A549 (cell line): ENCODE measurements at regions not wholly inside any gene's neighbourhood (a gene's known extent, or its start where the extent isn't known, plus 50 kb on each side); places are given as distances from the start of the nearest gene placed in this dataset.

Experiments used
- ATAC-seq, 2 experiments: fragments of 200-7000 bp in 1 of 2; fragments of >200 bp in 1 of 2; cut with Nextera tagmentation in 1 of 2; cut with Tn5 transposase in 1 of 2; 3 replicates each; pipeline versions ENCODE4 v1.8.0 to v1.9.1; 2018 to 2020; ENCODE audit warnings: mild to moderate bottlenecking in 1 of 2, moderate library complexity in 1 of 2
- CTCF ChIA-PET: fragments of 300-600 bp; sonication (Branson Sonifier 250); formaldehyde crosslinking; extraction: SDS; loops from one replicate; lab custom pipeline; 2021; ENCODE audit warnings: antibody characterized with exemption, inconsistent platforms; lab: Yijun Ruan, JAX
- POLR2A ChIA-PET: fragments of 350-600 bp; formaldehyde crosslinking; extraction: SDS; loops from one replicate; lab custom pipeline; 2021; ENCODE audit warnings: antibody characterized with exemption, inconsistent platforms; lab: Yijun Ruan, JAX
- DNase-seq, 2 experiments: peaks; one replicate each; pipeline versions ENCODE4 v3.0.0 to v3.0.0-alpha.2; 2011 to 2016; ENCODE audit warnings: low read depth in 1 of 2, low spot score in 1 of 2
- FAIRE-seq: peaks from 2 replicates; lab custom pipeline; 2011; peaks lifted over from hg19 to GRCh38; lab: Jason Lieb, UNC
- H3K27ac ChIP-seq, 2 experiments: fragments of >200 bp; sonication (Bioruptor Twin); formaldehyde crosslinking; 3 replicates each; pipeline ENCODE4 v1.5.1; 2016 to 2017
- H3K4me1 ChIP-seq: fragments of >200 bp; sonication (Bioruptor Twin); formaldehyde crosslinking; 3 replicates; pipeline ENCODE4 v1.6.1; 2016
- H3K4me2 ChIP-seq: fragments of >200 bp; sonication (Bioruptor Twin); formaldehyde crosslinking; 3 replicates; pipeline ENCODE4 v1.6.1; 2016
- H3K4me3 ChIP-seq: fragments of >200 bp; sonication (Bioruptor Twin); formaldehyde crosslinking; 3 replicates; pipeline ENCODE4 v1.5.1; 2016
- H3K9me3 ChIP-seq: fragments of >200 bp; sonication (Bioruptor Twin); formaldehyde crosslinking; 3 replicates; pipeline ENCODE4 v1.6.1; 2016
- CEBPB ChIP-seq, 2 experiments: fragments of >200 bp in 1 of 2; sonication (Bioruptor Twin) in 1 of 2; formaldehyde crosslinking in 1 of 2; IDR thresholded peaks; 2 replicates each; pipeline ENCODE4 v1.6.1; 2012 to 2016
- CHD2 ChIP-seq: fragments of 150-350 bp; IDR thresholded peaks from 2 replicates; pipeline ENCODE4 v1.6.1; 2014; ENCODE audit warnings: low read length; ENCODE audit not compliant: partially characterized antibody
- EHF ChIP-seq: fragments of 250-450 bp; sonication (Bioruptor Pico); IDR thresholded peaks from 2 replicates; pipeline ENCODE4 v1.5.0; 2020; ENCODE audit warnings: mild to moderate bottlenecking
- EHMT2 ChIP-seq: fragments of 200-600 bp; sonication (generic); IDR thresholded peaks from 2 replicates; pipeline ENCODE4 v1.6.1; 2016; ENCODE audit warnings: antibody characterized with exemption, low read depth, mild to moderate bottlenecking, moderate library complexity
- EP300 ChIP-seq, 2 experiments: fragments of >200 bp; sonication (Bioruptor Twin); formaldehyde crosslinking; IDR thresholded peaks; 2 replicates in 1 of 2; 3 replicates in 1 of 2; pipeline ENCODE4 v1.6.1; 2016 to 2017
- ESRRA ChIP-seq: fragments of 150-350 bp; IDR thresholded peaks from 2 replicates; pipeline ENCODE4 v1.6.1; 2014; ENCODE audit warnings: mild to moderate bottlenecking, low read length, borderline replicate concordance
- HEYL ChIP-seq: fragments of 250-450 bp; sonication (Bioruptor Pico); IDR thresholded peaks from 2 replicates; pipeline ENCODE4 v1.8.0; 2021; ENCODE audit warnings: mild to moderate bottlenecking, moderate library complexity
- HOXB13 ChIP-seq: fragments of 250-450 bp; sonication (Bioruptor Pico); IDR thresholded peaks from 2 replicates; pipeline ENCODE4 v1.5.0; 2020; ENCODE audit warnings: low read depth, mild to moderate bottlenecking, moderate library complexity
- JUN ChIP-seq, 2 experiments: fragments of >200 bp; sonication (Bioruptor Twin); formaldehyde crosslinking; IDR thresholded peaks; 2 replicates in 1 of 2; 3 replicates in 1 of 2; pipeline ENCODE4 v1.6.1; 2016 to 2017
- JUNB ChIP-seq: fragments of >200 bp; sonication (Bioruptor Twin); formaldehyde crosslinking; IDR thresholded peaks from 2 replicates; pipeline ENCODE4 v1.6.1; 2016
- MAFK ChIP-seq: fragments of 450-650 bp; IDR thresholded peaks from 2 replicates; pipeline ENCODE4 v1.6.1; 2014; ENCODE audit not compliant: partially characterized antibody
- MAZ ChIP-seq: fragments of 150-350 bp; IDR thresholded peaks from 2 replicates; pipeline ENCODE4 v1.6.1; 2014; ENCODE audit warnings: antibody characterized with exemption, low read depth, low read length, borderline replicate concordance
- MYC ChIP-seq: IDR thresholded peaks from 2 replicates; pipeline ENCODE4 v1.6.1; 2012; ENCODE audit warnings: mild to moderate bottlenecking, inconsistent platforms, low read length, improper control_type of control experiment, borderline replicate concordance
- NFE2L2 ChIP-seq: fragments of 150-350 bp; conservative IDR thresholded peaks from 2 replicates; pipeline ENCODE4 v1.6.1; 2014; ENCODE audit warnings: low read length
- POLR2A ChIP-seq: IDR thresholded peaks from 2 replicates; pipeline ENCODE4 v1.6.1; 2012; ENCODE audit warnings: mild to moderate bottlenecking, low read length
- POLR2AphosphoS2 ChIP-seq: conservative IDR thresholded peaks from 2 replicates; pipeline ENCODE4 v1.6.1; 2012; ENCODE audit warnings: low read length, improper control_type of control experiment, inconsistent platforms
- RAD21 ChIP-seq, 2 experiments: fragments of >200 bp in 1 of 2; sonication (Bioruptor Twin) in 1 of 2; formaldehyde crosslinking in 1 of 2; IDR thresholded peaks in 1 of 2; conservative IDR thresholded peaks in 1 of 2; 2 replicates in 1 of 2; 3 replicates in 1 of 2; pipeline ENCODE4 v1.6.1; 2012 to 2018; ENCODE audit warnings: inconsistent platforms in 1 of 2
- SREBF2 ChIP-seq: fragments of 450-650 bp; IDR thresholded peaks from 2 replicates; pipeline ENCODE4 v1.6.1; 2014; ENCODE audit warnings: mild to moderate bottlenecking, moderate library complexity
- TFCP2L1 ChIP-seq: fragments of 250-450 bp; sonication (Bioruptor Pico); IDR thresholded peaks from 2 replicates; pipeline ENCODE4 v1.5.0; 2021; ENCODE audit warnings: mild to moderate bottlenecking
- TP53 ChIP-seq: fragments of 250-450 bp; sonication (Bioruptor Pico); IDR thresholded peaks from 2 replicates; pipeline ENCODE4 v1.5.0; 2021; ENCODE audit warnings: mild to moderate bottlenecking, moderate library complexity
- ZC3H11A ChIP-seq: fragments of 450-650 bp; IDR thresholded peaks from 2 replicates; pipeline ENCODE4 v1.6.1; 2014; ENCODE audit warnings: antibody characterized with exemption, mild to moderate bottlenecking
- WGBS: methylation state at CpG from one replicate; pipeline ENCODE4 v1.1.6; 2017; ENCODE audit errors: missing lambda C conversion rate; 5-methylcytosine and 5-hydroxymethylcytosine counted together
- TF ChIP-seq, protein P1 (sequence below): fragments of 450-650 bp; IDR thresholded peaks from 2 replicates; pipeline ENCODE4 v1.6.1; 2014; ENCODE audit warnings: antibody characterized with exemption
- TF ChIP-seq, protein P2 (sequence below): fragments of >200 bp; sonication (Bioruptor Twin); formaldehyde crosslinking; IDR thresholded peaks from 3 replicates; pipeline ENCODE4 v1.5.1; 2016

- POLR2A ChIA-PET, result no interaction called here
- no peak for FAIRE-seq
- CTCF ChIA-PET, result interaction anchor here (1.0 to 8.7 kb wide), 3 partner anchors 14 to 48 kb away, joined by 3 to 47 read pairs (median 4); no protein-coding TSS in a partner anchor
Observed at GRCh38 chr5:139740138-139740991, 55.2 kb upstream of the PSD2 start.

GRCh38 chr5:139740992-139741672, 54.5 kb upstream of the PSD2 start:
- DNase-seq (no peak), FAIRE-seq (no peak), ATAC-seq (no peak)
- H3K4me1 ChIP-seq, result peaks cover 38% of the 10 kb centered on the region
- ChIA-PET POLR2A (no interaction called here), CTCF (interaction anchor here (2.8 to 8.7 kb wide), 2 partner anchors 10 to 25 kb away, joined by 8 to 47 read pairs; no protein-coding TSS in a partner anchor)
- WGBS, result 83% methylated on average over 6 of the region's 6 CpGs
- H3K9me3 ChIP-seq, result no peaks in the 10 kb centered on the region
- TF ChIP-seq EHMT2 (no peak), RAD21 (conservative IDR thresholded peaks at IDR 0.05 in 1 of 2, IDR thresholded peaks at IDR 0.05 in 1 of 2) (no peak), SREBF2 (no peak), JUN (IDR thresholded peaks at IDR 0.05) (no peak), JUNB (no peak), HEYL (CRISPR knock-in tag) (no peak), EHF (CRISPR knock-in tag) (no peak), POLR2A (no peak), CHD2 (no peak), TFCP2L1 (CRISPR knock-in tag) (no peak), CEBPB (IDR thresholded peaks at IDR 0.05) (no peak), ZC3H11A (no peak), ESRRA (no peak), MAZ (no peak), POLR2AphosphoS2 (no peak)
- TF ChIP-seq, protein P1, sequence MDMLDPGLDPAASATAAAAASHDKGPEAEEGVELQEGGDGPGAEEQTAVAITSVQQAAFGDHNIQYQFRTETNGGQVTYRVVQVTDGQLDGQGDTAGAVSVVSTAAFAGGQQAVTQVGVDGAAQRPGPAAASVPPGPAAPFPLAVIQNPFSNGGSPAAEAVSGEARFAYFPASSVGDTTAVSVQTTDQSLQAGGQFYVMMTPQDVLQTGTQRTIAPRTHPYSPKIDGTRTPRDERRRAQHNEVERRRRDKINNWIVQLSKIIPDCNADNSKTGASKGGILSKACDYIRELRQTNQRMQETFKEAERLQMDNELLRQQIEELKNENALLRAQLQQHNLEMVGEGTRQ, result no peak
- peak overlapping the region in 1 of 2 experiments; percentile 80; a peak in 1 of 6 replicates for H3K27ac ChIP-seq
- H3K4me2 ChIP-seq, result no peak overlapping the region
- H3K4me3 ChIP-seq, result no peak overlapping the region

More at GRCh38 chr5:139740138-139740991, 55.2 kb upstream of the PSD2 start:
- peak overlapping the region in 1 of 2 experiments; percentile 80; a peak in 3 of 6 replicates for H3K27ac ChIP-seq
- H3K4me3 ChIP-seq, result no peak overlapping the region
- ATAC-seq (no peak), DNase-seq (no peak)
- 85% methylated on average over 19 of the region's 19 CpGs for WGBS
- peaks cover 30% of the 10 kb centered on the region for H3K4me1 ChIP-seq
- no peaks in the 10 kb centered on the region for H3K9me3 ChIP-seq
- no peak for TF ChIP-seq JUN (IDR thresholded peaks at IDR 0.05)
- TF ChIP-seq EP300 (IDR thresholded peaks at IDR 0.05), result no peak
- TF ChIP-seq TP53 (CRISPR knock-in tag), result no peak
- TF ChIP-seq HOXB13 (CRISPR knock-in tag), result no peak
- TF ChIP-seq, protein P2, sequence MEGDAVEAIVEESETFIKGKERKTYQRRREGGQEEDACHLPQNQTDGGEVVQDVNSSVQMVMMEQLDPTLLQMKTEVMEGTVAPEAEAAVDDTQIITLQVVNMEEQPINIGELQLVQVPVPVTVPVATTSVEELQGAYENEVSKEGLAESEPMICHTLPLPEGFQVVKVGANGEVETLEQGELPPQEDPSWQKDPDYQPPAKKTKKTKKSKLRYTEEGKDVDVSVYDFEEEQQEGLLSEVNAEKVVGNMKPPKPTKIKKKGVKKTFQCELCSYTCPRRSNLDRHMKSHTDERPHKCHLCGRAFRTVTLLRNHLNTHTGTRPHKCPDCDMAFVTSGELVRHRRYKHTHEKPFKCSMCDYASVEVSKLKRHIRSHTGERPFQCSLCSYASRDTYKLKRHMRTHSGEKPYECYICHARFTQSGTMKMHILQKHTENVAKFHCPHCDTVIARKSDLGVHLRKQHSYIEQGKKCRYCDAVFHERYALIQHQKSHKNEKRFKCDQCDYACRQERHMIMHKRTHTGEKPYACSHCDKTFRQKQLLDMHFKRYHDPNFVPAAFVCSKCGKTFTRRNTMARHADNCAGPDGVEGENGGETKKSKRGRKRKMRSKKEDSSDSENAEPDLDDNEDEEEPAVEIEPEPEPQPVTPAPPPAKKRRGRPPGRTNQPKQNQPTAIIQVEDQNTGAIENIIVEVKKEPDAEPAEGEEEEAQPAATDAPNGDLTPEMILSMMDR, result no peak
- no peak for TF ChIP-seq MAFK
- TF ChIP-seq MYC, result no peak
- TF ChIP-seq NFE2L2, result no peak
- no peak overlapping the region for H3K4me2 ChIP-seq
